ENCODE measurements at regions not wholly inside any gene's neighbourhood (a gene's known extent, or its start where the extent isn't known, plus 50 kb on each side); places are given as distances from the start of the nearest gene placed in this dataset.

DNA sequence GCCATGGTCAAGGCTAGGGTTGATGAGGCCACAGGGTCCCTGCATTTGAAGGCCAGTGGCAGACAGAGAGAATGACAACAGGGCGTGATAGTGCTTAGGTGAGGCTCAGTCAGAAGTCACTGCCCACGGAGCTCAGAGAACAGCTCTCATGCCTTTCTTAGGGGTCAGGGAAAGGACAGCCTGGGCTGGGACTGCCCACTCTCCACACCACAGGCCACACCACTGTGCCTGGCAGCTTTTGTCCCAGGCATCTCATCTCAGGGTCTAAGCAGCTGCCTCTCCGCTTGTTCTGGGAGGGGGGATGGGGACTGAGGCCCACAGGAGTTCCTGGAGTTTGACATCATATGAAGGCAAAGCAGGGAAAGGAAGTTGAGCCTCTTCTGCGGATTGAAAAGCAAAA, 150.2 kb upstream of the B3GAT1 start:
- DNase-seq, result no peak

DNA sequence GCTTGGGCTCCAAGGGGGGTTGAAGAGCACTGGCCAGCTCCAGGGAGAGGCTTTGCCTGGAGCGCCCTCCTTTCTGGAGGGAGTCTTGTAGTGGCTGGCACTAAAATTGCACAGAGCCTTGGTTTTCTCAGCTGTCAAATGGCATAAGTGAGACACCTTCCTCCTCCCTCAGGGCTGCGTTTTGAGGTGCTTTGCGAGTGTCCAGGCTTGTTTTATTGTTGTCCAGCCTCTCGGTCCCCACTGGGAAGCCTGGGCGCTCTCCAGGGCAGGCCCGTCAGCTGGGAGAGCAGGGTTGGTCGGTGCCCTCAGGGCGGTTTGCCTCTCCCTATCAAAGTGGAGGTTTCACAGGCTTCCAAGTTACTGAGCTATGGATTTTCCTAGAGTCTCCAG, 149.3 kb upstream of the B3GAT1 start:
- DNase-seq, result no peak

DNA sequence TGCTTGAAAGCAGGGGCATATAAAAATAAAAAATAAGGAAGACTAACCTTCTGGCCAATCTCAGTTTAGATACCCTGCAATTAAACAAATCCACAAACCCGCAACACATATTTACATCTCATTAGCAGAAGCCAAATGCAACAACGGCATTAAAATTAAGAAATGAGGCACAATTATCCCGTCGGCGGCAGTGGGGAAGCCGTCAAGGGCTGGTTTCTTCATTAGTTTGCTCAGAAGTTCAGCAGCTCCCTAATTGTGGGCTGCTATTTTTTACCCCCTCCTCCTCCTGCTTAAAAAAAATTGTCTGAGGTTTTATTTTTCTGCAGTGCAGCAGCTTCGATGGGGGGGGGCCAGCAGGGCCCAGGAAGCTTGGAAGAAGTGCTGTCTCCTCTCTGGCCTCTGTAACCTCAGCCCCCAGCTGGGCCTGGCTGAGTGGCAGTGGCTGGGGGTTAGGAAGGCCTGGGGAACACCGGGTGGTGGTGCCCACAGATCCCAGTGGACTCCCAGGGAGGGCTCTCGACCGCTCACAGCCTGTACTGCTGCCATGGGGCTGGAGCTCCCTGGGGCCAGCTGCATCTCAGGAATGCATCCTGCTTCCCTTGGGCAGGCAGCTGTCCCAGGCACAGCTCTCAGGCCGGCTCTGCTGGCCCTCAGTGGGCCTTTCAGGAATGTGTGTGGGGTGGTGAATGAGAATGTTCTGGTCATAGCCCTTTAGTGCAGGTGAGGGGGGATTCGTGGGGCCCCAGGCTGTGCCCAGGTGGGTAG, 148.7 kb upstream of the B3GAT1 start:
- no peak for DNase-seq

DNA sequence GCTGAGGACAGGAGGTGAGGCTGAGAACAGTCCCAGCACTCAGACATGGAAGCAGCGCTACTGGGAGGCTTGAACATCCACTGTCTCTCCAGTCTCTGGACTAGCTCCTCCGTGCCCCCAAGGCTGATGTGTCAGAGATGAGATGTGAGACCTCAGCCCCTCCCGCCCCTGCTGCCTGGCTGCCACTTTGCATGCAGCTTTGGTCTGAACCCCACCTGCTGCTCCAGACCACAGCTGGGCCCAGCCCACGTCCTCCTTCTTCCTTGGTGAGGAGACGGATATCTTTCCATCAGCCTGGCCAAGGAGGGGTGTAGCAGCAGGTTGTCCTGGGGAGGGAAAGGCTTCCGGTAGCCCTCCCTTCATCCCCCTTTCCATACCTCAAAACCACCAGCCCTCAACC, 148.0 kb upstream of the B3GAT1 start:
- DNase-seq, result no peak

DNA sequence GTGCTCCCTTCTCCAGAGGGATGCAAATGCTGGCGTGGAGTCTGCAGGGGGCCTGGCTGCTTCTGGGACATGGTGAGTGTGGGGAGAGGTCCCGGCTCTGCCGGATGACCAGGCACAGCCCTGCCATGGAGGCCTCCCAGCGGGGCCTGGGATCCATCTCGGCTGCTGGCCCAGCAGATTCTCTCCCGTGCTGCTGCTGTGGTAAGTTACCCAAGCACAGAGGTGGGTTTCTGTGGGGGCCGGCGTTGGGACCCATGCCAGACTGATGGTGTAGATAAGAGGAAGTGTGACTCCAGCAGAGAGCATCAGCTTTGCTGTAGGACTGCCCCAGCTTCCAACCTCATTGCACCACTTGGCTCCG, 147.5 kb upstream of the B3GAT1 start:
- no peak for DNase-seq

DNA sequence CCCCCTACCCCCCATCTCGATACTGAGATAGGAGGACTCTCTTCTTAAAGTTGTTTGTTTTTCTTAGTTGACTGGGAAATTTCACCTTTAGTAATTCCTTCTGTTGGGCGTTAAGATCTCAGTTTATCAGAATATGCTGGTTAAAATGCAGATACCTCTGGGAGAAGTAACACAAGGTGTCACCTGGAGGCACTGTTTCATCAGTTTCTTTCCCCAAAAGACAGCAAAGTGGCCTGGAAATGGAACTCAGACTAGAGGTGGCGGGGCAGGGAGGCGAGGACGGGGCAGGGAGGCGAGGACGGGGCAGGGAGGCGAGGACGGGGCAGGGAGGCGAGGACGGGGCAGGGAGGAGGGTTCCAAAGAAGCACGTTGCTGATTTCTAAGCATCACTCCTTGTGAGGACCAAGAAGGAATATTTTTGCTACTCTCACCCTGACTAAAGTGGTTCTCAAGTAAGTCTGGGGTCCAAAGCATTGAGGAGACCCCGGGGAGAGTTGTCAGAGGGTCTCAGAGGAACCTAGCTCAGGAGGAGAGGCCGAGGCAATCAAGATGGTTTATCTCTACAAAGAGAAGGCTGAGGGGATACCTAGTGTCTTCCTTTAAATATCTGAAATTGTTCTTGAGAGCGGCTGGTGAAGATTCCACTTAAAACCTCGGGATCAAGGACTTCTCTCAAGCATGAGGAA, 147.0 kb upstream of the B3GAT1 start:
- DNase-seq, result no peak

DNA sequence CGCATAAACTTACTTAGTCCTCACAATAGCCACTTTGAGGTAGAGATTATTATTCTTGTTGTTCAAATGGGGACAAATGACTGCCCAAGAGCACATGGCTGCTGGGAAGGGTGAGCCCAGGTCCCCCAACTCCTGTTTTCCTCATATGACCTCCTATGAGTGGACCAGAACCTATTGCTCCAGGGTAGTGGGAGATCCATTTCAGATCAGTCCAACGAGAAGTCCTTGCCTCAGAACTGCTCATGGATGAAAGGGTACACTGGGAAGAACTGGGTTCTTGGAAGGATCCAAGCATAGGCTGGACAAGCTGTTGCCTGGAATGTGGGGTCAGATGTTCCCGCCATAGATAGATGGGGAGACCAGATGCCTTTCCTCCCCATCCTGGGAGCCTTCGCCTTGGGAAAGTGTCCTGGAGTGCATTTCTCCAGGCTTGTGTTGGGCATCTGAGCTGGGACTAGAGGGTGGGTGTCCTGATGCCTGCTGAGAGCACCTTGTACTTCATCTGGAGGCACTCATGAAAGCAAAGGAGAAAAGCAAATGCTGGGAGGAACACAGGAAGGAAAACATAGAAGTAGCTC, 146.3 kb upstream of the B3GAT1 start:
- no peak for DNase-seq

DNA sequence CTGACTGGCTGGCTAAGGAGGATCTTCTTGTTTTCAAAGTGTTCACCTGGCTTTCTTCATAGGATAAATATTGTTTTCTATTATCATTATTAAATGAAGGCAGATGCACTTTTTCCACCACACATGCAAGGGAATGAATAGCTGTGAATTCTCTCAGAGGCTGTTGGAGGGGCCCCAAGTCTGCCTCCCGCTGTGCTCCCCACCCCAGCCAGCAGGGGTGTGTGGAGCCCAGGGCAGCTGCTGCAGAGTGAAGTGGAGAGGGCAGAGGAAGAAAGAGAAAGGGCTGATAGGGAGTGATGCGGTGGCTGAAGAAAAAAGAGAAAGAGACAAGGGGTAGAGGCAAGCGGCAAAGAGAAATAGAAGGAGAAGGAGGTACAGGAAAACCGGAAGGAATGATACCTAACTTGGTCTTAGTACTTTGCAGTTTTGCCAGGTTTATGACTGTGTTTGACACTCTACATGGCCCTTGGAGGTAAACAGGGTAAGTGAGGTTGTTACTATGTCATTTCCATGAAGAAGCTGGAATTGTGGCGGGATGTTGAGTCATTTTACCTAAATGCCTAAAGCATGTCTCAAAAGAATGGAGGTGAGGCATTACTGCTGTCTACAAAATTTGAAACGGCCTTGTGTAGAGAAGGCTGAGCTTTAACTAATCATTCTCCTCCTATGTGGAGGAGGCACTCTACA, 145.7 kb upstream of the B3GAT1 start:
- DNase-seq, result no peak

DNA sequence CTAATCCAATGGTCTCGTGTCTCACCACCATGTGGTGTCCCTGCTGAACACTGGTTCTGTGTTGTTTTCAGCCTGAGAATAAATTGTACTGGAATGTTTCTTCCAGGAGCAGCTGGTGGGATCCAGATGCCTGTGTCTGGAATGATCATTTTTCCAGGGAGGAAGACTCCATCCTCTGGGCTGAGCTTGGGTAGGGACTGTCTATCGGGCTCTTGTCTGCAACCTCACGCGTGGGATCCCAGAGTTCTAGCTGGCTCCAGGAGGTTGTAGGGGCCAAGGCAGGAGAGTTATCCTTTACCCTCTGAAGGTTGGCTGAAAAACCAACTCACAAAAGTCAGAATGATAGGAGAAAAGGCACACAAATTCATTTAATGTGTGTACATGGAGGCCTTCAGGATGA, 144.1 kb upstream of the B3GAT1 start:
- DNase-seq, result no peak

DNA sequence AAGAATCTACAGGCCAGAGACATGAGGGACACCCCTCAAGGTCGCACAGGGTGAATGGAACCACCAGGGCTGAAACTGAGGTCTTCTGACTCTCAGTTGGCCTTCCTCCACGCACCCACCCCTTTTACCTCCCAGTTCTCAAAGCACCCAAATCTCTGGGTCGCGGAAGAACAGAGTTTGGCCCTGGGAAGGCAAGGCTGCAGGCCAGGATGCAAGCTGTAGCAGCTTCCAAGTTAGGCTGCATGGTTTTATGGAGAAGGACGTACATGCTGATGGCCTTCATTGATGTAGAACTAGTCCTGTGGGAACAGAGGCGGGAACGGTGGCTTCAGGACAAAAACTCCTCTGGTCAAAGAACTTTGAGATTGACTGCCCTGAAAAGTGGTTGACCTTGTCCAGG, 143.5 kb upstream of the B3GAT1 start:
- no peak for DNase-seq

DNA sequence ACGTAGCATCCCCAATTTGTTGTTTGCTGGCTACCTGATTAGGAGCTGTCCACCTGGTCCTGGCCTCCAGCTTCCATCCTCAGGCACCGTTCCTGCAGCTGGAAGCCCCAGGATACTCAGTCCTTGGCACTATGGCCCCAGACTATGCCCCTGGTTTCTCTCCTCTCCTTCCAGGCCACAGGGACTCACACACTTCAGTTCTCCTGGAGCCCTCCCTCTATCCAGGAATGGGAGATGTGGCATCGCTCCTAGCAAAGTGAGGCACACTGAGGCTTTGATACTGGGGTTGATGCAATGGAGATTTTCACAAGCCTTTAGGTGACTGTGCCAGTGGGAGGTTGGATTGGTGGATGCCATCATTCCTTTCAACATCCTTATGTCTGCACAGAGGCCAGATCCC, 142.8 kb upstream of the B3GAT1 start:
- DNase-seq, result no peak

DNA sequence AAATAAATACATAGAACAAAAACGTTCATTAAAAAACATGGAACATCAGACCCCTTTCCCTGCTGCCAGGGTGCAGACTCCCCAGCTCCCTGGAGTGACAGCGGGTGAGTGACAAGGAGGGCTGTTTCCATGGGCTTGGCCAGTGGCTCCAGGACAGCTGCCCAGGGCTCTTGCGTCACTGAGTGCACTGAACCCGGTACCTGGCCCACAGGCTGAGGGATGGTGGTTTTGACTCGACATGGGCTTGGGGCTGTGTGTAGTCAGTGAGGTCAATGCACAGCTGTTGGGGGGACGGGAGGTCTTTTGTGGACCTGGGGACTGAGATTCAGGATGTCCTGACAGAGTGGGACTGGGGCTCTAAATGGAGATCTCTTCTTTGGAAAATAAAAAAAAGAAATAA, 142.1 kb upstream of the B3GAT1 start:
- no peak for DNase-seq

DNA sequence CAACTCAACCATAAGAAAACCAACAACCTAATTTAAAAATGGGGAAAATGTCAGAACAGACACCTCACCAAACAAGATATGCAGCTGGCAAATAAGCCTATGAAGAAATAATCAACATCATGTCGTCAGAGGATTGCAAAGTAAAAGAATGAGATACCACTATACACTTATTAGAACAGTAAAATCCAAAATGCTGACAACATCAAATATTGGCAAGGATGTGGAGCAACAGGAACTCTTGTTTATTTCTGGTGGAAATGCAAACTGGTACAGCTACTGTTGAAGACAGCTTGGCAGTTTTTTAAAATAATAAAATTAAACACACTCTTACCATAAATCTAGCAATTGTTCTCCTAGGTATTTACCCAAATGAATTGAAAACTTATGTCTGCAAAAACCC, 140.7 kb upstream of the B3GAT1 start:
- no peak for DNase-seq

DNA sequence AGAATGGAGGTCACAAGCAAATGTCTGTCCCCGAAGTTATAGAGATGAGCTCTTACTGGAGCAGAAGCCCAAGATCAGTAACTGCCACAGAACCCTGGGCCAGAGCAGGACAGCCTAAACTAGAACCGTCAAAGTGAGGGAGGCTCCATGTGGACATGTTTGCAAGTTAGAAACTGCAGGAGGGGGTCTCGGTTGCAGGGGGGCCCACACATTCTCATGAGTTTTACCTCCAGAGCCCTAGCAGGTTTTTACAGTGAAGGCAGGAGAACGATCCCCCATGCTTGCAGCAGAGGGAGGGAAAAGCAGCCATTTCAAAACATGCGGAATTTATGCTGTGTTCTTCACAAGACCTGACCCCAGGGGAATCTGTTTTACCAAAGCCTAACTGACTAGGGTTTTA, 133.5 kb upstream of the B3GAT1 start:
- no peak for DNase-seq

DNA sequence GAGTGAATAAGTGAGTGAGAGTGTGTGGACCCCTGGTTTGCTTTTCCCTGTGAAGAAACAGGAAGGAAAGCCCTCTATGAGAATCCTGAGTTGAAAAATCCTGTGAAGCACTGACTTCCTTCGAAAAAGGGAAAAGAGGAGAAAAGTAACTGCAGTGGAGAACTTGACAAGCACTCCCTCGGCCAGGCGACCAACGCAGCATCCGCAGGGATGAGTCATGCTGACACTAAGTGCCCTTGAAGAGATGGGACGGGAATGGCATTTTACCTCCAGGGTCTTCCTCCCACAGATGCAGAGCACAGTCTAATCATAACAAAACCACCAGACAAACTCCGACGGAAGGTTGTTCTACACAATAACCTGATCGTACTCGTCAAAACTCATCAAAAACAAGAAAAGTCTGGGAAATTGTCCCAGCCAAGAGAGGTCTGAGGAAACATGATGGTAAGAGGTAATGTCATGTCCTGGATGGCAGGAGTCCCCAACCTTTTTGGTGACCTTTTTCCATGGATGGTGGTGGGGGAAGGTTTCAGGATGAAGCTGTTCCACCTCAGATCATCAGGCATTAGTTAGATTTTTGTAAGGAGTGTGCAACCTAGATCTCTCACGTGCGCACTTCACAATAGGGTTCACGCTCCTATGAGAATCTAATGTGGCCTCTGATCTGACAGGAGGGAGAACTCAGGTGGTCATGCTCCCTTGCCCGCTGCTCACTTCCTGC, 132.2 kb upstream of the B3GAT1 start:
- DNase-seq, result no peak

DNA sequence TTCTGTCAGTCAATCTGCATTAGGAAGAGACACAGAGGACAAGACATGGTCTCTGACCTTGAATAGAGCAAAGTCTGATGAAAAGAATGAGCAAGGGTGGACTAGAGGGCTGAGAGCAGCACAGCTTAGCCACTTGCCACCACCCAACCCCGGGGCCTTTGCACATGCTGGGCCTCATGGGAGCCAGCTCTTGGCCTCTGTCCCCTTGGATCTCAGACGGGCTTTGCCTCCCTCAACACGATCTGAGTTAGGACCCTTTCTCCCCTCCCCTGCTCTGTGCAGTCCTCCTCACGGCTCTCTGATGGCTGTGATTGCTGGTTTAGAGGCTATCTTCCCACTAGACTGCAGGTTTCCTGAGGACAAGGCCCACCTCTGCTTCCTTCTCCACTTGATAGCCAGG, 131.6 kb upstream of the B3GAT1 start:
- DNase-seq, result no peak

DNA sequence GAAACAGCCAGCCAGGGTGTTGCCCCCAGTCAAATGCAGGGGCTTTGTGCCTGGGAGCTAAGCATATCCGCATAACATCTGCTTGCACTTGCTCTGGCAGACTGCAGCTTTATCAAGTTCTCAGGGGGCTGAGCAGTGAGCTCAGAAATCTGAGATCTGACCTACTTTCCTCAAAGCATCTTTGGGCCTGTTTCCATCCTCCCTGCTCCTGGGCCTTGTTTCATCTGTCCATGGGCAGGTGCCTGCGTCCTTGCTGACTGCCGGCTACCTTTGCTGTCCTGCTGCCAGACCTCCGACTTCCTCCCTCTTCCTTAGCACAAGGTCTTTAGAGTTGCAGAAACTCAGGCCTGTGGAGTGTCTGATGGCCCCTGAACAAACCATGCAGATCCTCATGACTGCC, 131.2 kb upstream of the B3GAT1 start:
- no peak for DNase-seq

DNA sequence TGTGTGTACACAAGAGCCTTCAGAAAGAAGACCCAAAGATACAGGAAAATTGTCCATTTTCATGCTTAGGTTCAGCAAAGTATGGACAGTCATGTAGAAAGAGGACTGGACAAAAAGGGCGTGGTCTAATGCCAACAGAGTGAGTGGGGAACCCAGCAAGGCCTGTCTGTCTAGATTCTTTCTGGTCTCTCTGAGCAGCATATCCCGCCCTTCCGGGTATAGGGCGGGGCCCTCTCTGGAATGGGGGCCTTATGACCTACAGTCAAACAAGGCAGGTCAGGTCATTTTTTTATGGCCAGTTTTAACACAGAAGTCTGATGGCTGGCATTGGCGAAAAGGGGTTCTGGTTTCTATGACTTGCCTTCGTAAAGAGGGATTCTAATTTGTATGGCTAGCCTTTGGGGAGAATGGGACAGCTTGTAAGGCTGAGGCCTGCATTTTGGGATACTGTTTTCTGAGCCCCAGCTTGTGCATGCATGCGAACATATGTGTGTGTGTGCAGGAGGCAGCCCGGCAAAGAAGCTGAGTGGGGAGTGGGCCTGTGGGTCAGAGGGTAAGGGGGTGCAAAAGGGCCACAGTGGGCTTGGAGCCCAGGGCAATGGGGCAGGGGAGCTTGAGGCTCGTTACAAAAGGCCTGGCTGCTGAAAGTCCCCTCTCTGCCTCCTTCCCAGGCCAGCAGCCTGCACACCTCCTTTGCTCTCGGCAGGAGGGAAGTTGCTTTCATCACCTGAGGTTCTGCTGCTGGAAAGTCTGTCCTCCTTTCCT, 130.5 kb upstream of the B3GAT1 start:
- no peak for DNase-seq

DNA sequence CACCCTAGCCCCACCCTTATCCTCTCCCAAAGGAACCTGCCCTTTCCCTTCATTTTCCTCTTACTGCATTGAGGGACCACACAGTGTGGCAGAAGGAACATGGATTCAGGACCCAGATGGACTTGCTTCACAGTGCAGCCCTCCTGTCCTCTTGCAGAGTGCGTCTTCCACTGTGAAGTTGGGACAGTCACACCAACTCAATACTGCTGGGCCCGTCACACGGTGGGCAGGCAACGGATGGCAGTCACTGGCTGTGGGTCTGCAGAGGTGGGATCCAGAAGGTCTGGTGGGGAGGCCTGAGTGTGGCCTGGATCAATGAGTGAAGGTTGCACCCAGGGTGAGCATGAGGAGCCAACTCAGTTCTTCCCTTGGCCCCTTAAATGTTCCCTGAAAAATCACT, 129.9 kb upstream of the B3GAT1 start:
- DNase-seq, result no peak

DNA sequence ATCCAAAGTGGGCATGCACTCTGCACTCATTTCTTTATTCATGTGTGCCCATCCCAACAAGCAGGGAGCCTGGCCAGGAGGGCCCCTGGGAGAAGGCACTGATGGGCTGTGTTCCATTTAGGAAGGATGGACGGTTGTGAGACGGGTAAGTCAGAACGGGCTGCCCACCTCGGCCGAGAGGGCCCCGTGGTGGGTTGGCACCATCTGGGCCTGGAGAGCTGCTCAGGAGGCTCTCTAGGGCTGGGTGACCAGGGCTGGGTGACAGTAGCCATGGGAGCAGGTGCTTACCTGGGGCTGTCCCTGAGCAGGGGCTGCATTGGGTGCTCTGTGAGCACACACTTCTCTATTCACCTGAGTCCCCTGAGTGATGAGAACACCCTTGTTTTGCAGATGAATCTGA, 129.3 kb upstream of the B3GAT1 start:
- DNase-seq, result no peak

DNA sequence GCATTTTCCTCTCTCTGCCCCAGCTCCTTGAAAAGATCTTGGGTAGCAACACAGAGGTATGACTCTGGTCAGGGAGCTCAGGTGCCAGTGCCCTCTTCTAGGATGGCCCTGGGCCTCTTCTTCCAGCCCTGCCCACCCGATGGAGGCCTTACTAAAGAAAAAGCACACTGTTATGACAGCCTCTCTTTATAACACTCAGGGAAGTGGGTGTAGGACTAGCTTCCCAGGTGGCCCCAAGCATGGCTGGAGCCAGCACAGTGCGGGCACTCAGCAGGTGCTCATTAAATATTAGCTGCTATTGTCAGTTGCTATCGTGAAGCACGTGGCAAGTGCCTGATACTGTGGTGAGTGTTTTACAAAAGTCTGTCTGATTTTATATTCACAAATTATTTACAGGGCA, 127.2 kb upstream of the B3GAT1 start:
- DNase-seq, result no peak

DNA sequence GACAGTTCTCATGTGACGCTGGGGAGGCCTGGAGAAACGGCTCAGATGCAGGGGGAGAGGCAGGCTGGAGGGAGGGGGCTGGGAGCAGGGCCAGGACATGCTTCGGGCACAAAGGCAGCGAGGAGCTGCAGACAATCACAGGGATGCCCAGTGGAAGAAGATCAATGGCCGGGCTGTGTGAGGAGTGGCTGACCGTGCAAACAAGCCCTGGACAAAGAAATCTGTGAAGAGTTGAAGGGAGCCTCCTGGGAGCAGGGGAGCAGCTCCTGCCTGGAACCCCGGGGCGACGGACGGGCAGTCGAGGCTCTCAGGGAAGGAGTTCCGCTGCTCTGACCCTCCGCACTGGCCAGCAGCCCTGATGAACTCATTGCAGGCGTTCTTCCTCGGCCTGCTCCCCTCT, 126.7 kb upstream of the B3GAT1 start:
- no peak for DNase-seq

DNA sequence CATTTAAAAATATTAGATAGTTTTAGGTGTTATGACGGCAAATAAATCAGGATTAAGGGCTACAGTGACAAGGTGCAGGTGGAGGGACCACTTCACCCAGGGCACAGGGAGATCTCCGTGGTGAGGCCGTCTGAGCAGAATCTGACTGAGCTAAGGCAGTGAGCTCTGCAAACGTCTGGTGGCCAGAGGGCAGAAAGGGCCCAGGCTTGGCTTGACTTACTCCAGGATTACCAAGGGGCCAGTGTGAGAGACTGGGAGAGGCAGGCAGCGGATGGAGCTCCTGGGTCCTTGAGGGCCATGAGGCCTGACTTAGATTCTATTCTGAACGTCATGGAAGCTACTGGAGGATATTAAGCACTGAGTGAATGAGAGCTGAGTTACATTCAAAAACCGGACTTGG, 125.9 kb upstream of the B3GAT1 start:
- DNase-seq, result no peak

Data from NCI-H446 treated with DMSO at 0.1 percent for 48 hours (cell line).